BE2C (cell line): ENCODE measurements at regions not wholly inside any gene's neighbourhood (a gene's known extent, or its start where the extent isn't known, plus 50 kb on each side); places are given as distances from the start of the nearest gene placed in this dataset.

ENCODE experiments used
- DNase-seq: peaks from one replicate; pipeline ENCODE4 v3.0.0-alpha.2; 2020
- H3K27me3 ChIP-seq: fragments of 250-450 bp; sonication (Bioruptor Pico); 2 replicates; pipeline ENCODE4 v1.5.1; 2020; ENCODE audit warnings: mild to moderate bottlenecking
- H3K36me3 ChIP-seq: fragments of 250-450 bp; sonication (Bioruptor Pico); 2 replicates; pipeline ENCODE4 v1.5.1; 2020; ENCODE audit warnings: mild to moderate bottlenecking
- H3K4me1 ChIP-seq: fragments of 250-450 bp; sonication (Bioruptor Pico); 2 replicates; pipeline ENCODE4 v1.5.1; 2020
- H3K4me3 ChIP-seq: 2 replicates; pipeline ENCODE4 v1.5.1; 2011; ENCODE audit warnings: low read depth, low read length
- H3K9me3 ChIP-seq: fragments of 250-450 bp; sonication (Bioruptor Pico); 2 replicates; pipeline ENCODE4 v1.5.1; 2020
- CTCF ChIP-seq: IDR thresholded peaks from 2 replicates; pipeline ENCODE4 v1.5.1; 2012; ENCODE audit warnings: mild to moderate bottlenecking, low read depth, low read length

GRCh38 chrX:40832723-40833122 is 97.4 kb upstream of the MED14 start:
- H3K27me3 ChIP-seq, result no peaks in the 10 kb centered on the region
- H3K4me3 ChIP-seq, result no peak overlapping the region
- H3K9me3 ChIP-seq, result no peaks in the 10 kb centered on the region
- no peaks in the 10 kb centered on the region for H3K4me1 ChIP-seq
- H3K36me3 ChIP-seq, result no peaks in the 10 kb centered on the region
- TF ChIP-seq CTCF, result no peak
- no peak for DNase-seq

- Histone ChIP-seq H3K4me3 (no peak overlapping the region), H3K27me3 (no peaks in the 10 kb centered on the region), H3K9me3 (no peaks in the 10 kb centered on the region), H3K4me1 (no peaks in the 10 kb centered on the region), H3K36me3 (no peaks in the 10 kb centered on the region)
- TF ChIP-seq CTCF, result no peak
- DNase-seq, result no peak
These were observed 98.9 kb upstream of the MED14 start for GRCh38 chrX:40834225-40834624.

DNA sequence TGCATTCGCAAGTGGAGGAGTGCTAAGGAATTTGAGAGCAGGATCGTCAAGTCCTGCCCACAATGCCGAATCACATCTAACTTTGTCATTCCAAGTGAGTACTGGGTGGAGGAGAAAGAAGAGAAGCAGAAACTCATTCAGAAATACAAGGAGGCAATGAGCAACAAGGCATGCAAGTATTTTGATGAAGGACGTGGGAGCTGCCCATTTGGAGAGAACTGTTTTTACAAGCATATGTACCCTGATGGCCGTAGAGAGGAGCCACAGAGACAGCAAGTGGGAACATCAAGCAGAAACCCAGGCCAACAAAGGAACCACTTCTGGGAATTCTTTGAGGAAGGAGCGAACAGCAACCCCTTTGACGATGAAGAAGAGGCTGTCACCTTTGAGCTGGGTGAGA is 100.2 kb upstream of the MED14 start:
- TF ChIP-seq CTCF, result no peak
- DNase-seq, result no peak
- no peaks in the 10 kb centered on the region for H3K36me3 ChIP-seq
- no peaks in the 10 kb centered on the region for H3K9me3 ChIP-seq
- no peaks in the 10 kb centered on the region for H3K27me3 ChIP-seq
- no peaks in the 10 kb centered on the region for H3K4me1 ChIP-seq
- no peak overlapping the region for H3K4me3 ChIP-seq

DNA sequence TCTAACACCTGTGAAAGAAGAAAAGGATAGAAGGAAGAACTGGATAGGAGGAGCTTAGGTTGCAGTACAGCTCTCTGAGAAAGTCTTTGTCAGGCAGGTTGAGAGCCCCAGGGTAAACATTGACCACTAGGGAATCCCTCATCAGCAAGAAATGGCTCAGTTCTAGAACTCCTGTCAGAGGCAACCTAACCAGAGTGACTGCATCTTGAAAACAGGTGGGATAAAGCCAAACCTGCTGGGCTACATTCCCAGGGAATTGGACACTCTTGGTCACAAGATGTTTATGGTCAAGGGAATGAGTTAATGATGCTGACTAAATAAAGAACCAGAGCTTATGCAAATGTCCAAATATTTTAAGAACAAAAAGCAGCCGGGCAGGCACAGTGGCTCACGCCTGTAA is 108.3 kb upstream of the MED14 start:
- H3K36me3 ChIP-seq, result no peaks in the 10 kb centered on the region
- H3K4me1 ChIP-seq, result no peaks in the 10 kb centered on the region
- H3K9me3 ChIP-seq, result no peaks in the 10 kb centered on the region
- TF ChIP-seq CTCF, result no peak
- no peak overlapping the region for H3K4me3 ChIP-seq
- no peak for DNase-seq
- no peaks in the 10 kb centered on the region for H3K27me3 ChIP-seq

DNA sequence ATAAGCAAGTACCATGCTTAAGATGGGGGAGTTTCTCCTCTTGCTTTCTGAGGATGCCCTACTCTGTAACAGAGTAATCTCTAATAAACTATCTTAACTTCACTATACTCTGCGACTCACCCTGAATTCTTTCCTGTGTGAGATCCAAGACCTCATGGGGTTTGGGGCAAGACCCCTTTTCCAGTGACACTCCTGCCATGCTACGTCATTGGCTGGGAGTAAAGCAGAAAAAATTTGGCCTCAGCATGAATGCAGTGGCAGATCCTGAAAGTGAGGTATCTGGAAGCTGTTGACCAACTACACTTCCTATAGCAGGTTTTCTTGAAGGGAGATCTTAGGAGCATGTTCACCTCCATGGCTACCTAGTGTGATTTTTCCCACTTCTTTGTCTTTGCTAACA is 109.1 kb upstream of the MED14 start:
- TF ChIP-seq CTCF, result no peak
- Histone ChIP-seq H3K4me1 (no peaks in the 10 kb centered on the region), H3K9me3 (no peaks in the 10 kb centered on the region), H3K27me3 (no peaks in the 10 kb centered on the region), H3K36me3 (no peaks in the 10 kb centered on the region), H3K4me3 (no peak overlapping the region)
- no peak for DNase-seq

GRCh38 chrX:40845331-40845911 is 110.1 kb upstream of the MED14 start:
- Histone ChIP-seq H3K4me3 (no peak overlapping the region), H3K9me3 (no peaks in the 10 kb centered on the region), H3K4me1 (no peaks in the 10 kb centered on the region), H3K27me3 (no peaks in the 10 kb centered on the region), H3K36me3 (no peaks in the 10 kb centered on the region)
- no peak for DNase-seq
- TF ChIP-seq CTCF, result no peak
